RWPE1 (cell line): ENCODE measurements at regions not wholly inside any gene's neighbourhood (a gene's known extent, or its start where the extent isn't known, plus 50 kb on each side); places are given as distances from the start of the nearest gene placed in this dataset.
"Not testable (repeated sequence)": the region's sequence is repeated elsewhere in the genome, so short reads cannot be mapped to it uniquely, and the experiment has no call there.

Source experiments
- CTCF ChIA-PET: fragments of 350-600 bp; sonication (Branson Sonifier 250); formaldehyde crosslinking; extraction: SDS; loops from one replicate; lab custom pipeline; 2021; lab: Yijun Ruan, JAX
- POLR2A ChIA-PET: fragments of 400-600 bp; formaldehyde crosslinking; extraction: SDS; loops from one replicate; lab custom pipeline; 2020; ENCODE audit warnings: antibody characterized with exemption; ENCODE audit not compliant: low non-redundant PET; lab: Yijun Ruan, JAX
- DNase-seq: peaks from one replicate; pipeline ENCODE4 v3.0.0; 2012; ENCODE audit warnings: low spot score
- H3K27ac ChIP-seq: fragments of 450-650 bp; 2 replicates; pipeline ENCODE4 v1.5.1; 2017
- CTCF ChIP-seq: fragments of 450-650 bp; conservative IDR thresholded peaks from 2 replicates; pipeline ENCODE4 v1.5.1; 2017; ENCODE audit warnings: low read depth, mild to moderate bottlenecking

GRCh38 chr6:112967974-112968373 is 620.8 kb downstream of the RFPL4B start:
- CTCF ChIA-PET: no interaction called here
- DNase-seq: no peak
- TF ChIP-seq CTCF: no peak
- H3K27ac ChIP-seq: no peak overlapping the region
- POLR2A ChIA-PET: no interaction called here

GRCh38 chr6:112971651-112972050 is 624.5 kb downstream of the RFPL4B start:
- ChIA-PET POLR2A (no interaction called here), CTCF (no interaction called here)
- no peak for TF ChIP-seq CTCF
- no peak for DNase-seq
- H3K27ac ChIP-seq: no peak overlapping the region

- DNase-seq, POLR2A ChIA-PET, CTCF ChIA-PET, H3K27ac ChIP-seq: not testable (repeated sequence)
Observed at GRCh38 chr6:112974931-112975330, 627.8 kb downstream of the RFPL4B start.

- DNase-seq, CTCF ChIA-PET, POLR2A ChIA-PET, H3K27ac ChIP-seq: not testable (repeated sequence)
Observed at GRCh38 chr6:112976579-112976978, 629.4 kb downstream of the RFPL4B start.

- H3K27ac ChIP-seq: no peak overlapping the region
- no peak for DNase-seq
- ChIA-PET POLR2A (no interaction called here), CTCF (no interaction called here)
- TF ChIP-seq CTCF: no peak
Observed at GRCh38 chr6:112979830-112980229, 632.7 kb downstream of the RFPL4B start.

- H3K27ac ChIP-seq: no peak overlapping the region
- CTCF ChIA-PET: interaction anchor here (0.6 kb wide), 1 partner anchor 350 kb away, joined by 5 read pairs; no protein-coding TSS in a partner anchor
- DNase-seq: no peak
- TF ChIP-seq CTCF: no peak
- POLR2A ChIA-PET: no interaction called here
Observed at GRCh38 chr6:112980676-112981075, 633.5 kb downstream of the RFPL4B start.

- ChIA-PET POLR2A (no interaction called here), CTCF (interaction anchor here (0.6 to 0.7 kb wide), 2 partner anchors 609 to 1855 kb away, joined by 4 to 5 read pairs; no protein-coding TSS in a partner anchor)
- no peak for TF ChIP-seq CTCF
- no peak for DNase-seq
- H3K27ac ChIP-seq: no peak overlapping the region
Observed at GRCh38 chr6:112983713-112984261, 636.7 kb downstream of the RFPL4B start.

GRCh38 chr6:112984899-112985298 is 637.8 kb downstream of the RFPL4B start:
- no peak for DNase-seq
- CTCF ChIA-PET: no interaction called here

More at GRCh38 chr6:112984899-112985298, 637.8 kb downstream of the RFPL4B start:
- no peak for TF ChIP-seq CTCF
- H3K27ac ChIP-seq: no peak overlapping the region
- POLR2A ChIA-PET: no interaction called here
